Dedifferentiated amniotic fluid mesenchymal stem cell (primary cell): ENCODE measurements at regions not wholly inside any gene's neighbourhood (a gene's known extent, or its start where the extent isn't known, plus 50 kb on each side); places are given as distances from the start of the nearest gene placed in this dataset.
A peak's percentile ranks its signal among the peaks of the same experiment; 100 is the strongest.

Experiments
- DNase-seq: peaks from one replicate; pipeline ENCODE4 v3.0.0-alpha.2; 2016; ENCODE audit errors: extremely low spot score

DNA sequence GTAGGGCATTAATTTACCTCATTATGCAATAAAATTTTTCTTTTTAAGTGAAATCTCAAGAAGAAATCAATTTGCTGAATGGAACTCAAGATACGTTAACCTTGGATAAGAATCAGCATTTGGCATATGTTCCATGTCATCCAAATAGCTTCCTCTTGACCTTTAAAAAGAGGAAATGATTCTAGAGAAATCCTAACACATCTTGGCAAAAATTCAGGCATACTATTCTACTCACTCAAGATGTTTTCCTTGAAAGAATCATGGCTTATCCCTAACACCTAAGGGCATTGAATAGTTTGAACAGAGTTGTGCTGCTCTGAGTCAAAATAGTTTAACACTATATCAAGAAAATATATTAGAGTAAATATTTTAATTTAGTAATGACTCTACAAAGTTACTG, 678.0 kb downstream of the EPHA4 start:
- DNase-seq = no peak

- DNase-seq = no peak
Measured at GRCh38 chr2:220899492-220899891, 672.6 kb downstream of the EPHA4 start.

- DNase-seq = no peak
Measured at GRCh38 chr2:220904015-220904414, 668.1 kb downstream of the EPHA4 start.

DNA sequence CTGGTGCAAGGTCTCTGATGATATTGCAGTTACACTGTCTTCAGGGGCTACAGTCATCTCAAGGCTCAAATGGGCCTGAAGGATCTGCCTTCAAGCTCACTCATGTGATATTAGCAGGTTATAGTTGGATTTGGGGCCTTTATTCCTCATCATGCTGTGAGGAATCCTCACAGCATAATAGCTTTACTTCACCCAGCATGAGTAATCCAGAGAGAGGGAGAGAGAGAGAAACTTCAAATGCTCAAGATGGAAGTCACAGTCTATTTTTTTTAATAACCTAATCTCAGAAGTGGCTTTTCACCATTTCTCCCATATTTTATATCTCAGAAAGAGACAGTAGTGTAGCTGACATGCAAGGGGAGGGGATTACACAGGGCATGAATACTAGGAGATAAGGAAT, 658.7 kb downstream of the EPHA4 start:
- no peak for DNase-seq

DNA sequence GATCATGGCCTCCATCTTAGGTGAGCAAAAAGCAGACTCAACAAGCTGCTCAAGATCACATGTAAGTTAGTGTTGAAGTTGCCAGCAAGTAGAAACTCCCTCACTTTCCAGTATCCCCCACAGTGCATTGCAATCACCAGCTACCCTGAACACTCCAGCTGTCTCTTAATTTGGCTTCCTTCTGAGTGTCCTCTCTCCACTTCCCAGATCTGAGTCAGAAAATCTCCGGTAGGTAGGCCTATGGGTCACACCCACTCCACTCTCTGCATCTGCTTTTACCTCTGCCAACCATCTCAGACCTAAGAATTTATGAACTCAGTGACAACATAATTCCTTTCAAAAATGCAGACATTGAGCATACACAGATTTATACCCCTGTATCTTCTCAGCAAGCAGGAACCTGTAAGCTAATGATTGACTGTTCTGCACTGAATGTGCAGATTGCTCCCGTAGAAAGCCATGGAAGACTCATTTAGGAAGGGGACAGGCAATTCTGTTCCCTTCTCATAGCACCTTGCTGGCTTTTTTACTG, 656.9 kb downstream of the EPHA4 start:
- DNase-seq = no peak

DNA sequence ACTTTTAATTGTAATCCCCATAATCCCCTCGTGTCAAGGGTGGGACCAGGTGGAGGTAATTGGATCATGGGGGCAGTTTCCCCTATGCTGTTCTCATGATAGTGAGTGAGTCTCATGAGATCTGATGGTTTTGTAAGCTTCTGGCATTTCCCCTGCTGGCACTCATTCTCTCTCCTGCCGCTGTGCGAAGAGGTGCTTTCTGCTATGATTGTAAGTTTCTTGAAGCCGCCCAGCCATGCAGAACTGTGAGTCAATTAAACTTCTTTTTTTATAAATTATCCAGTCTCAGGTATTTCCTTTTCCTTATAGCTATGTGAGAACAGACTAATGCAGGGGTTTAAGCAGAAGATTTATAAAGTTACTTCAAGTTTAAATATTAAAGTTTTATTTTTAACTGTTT, 655.2 kb downstream of the EPHA4 start:
- DNase-seq = no peak

GRCh38 chr2:220930271-220931076, 641.6 kb downstream of the EPHA4 start:
- DNase-seq = peak; percentile 35

DNA sequence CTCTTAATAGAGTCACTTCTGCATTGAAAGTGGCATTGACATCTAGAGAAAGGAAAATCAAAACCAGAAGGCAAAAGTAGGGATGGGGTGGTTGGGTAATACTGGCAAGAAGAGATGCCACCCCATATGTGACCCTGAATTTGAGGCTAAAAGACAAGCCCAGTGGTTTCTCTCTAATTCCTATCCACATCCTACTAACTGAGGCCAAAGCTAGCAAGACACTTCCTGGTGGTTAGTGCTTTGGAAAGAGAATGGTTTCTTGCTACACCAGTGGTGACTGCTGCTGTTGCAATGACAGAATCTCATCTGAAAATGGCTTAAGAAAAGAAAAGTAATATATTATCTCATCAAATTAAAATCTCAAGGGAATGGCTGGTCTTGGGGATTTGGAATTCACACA, 640.6 kb downstream of the EPHA4 start:
- DNase-seq = no peak

DNA sequence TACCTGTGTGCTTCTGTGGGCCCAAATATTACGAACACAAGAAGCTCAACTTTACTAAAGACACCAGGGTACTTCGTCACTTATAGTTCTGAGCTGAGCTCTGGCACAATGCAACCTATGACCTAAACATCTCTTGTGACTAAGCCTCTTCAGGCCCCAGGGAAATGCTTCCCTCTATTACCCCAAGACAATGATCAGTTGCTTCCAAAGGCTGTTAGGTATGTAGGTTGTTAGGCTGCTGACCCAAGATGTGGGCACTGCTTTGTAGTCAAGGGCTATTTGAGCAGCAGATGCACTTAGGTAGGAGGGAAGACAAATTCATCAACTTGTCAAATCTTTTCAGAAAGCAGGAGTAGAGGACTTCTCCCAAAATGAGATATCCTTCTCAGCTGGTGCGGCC, 640.1 kb downstream of the EPHA4 start:
- DNase-seq = no peak

DNA sequence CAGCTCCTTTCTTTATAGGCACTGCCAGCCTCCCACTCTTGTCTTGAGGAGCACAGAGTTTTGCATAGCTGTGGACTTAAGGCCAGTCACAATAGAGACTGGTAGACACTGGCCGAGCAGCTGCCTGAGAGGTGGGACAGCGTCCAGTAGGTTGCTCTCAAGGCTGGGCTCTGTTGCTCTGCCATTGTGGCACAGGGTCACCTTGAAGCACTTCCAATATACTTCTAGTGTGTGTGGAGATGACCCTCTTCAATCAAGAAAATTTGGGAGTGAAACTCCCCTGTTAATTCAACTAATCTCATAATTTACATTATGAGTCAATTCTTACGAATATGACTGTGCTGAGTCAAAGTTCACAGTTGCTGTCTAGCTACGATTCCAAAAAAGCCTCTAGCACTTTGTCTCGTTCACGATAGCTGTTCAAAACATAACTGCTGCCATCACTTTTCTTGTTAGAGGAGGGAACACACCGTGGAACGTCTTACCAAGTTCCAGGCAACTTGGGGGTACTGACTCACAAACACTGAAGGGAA, 636.2 kb downstream of the EPHA4 start:
- no peak for DNase-seq

GRCh38 chr2:220936641-220937197, 635.4 kb downstream of the EPHA4 start:
- no peak for DNase-seq

- no peak for DNase-seq
Measured at GRCh38 chr2:220937245-220937644, 634.9 kb downstream of the EPHA4 start.

GRCh38 chr2:220940646-220941045, 631.5 kb downstream of the EPHA4 start:
- DNase-seq = no peak

DNA sequence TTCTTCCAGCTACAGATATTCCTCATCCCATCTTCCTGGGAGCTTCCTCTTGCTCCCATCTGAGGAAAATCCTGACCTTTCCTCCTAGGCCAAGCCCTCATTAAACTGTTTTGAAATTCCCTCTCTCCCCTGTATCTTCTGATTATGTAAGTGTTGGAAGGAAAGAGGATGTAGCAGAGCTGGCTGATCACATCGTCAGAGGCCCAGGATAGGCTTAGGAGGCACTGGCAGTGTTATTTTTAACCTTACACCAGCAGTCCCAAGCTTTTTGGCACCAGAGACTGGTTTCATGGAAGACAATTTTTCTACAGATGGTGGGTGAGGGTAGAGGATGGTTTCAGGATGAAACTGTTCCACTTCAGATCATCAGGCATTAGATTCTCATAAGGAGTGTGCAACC, 630.4 kb downstream of the EPHA4 start:
- no peak for DNase-seq

DNA sequence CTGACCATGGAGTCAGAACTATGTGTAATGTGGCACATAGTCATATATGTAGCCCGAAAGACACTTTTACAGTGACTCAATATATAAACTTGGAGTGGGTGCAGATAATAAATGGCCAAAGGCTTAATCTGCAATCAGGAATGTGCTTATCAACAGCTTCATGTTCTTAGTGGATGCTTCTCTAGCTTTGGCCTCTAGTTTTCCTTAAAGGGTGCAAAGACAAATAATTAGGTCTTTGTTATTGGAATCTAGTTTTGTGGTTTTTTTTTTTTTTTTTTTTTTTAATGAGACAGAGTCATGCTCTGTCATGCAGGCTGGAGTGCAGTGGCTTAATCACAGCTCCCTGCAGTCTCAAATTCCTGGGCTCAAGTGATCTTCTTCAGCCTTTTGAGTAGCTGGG, 625.6 kb downstream of the EPHA4 start:
- no peak for DNase-seq

GRCh38 chr2:220948579-220948978, 623.5 kb downstream of the EPHA4 start:
- DNase-seq = no peak

GRCh38 chr2:220949466-220949865, 622.6 kb downstream of the EPHA4 start:
- no peak for DNase-seq

- no peak for DNase-seq
Measured at GRCh38 chr2:220955776-220956175, 616.3 kb downstream of the EPHA4 start.

DNA sequence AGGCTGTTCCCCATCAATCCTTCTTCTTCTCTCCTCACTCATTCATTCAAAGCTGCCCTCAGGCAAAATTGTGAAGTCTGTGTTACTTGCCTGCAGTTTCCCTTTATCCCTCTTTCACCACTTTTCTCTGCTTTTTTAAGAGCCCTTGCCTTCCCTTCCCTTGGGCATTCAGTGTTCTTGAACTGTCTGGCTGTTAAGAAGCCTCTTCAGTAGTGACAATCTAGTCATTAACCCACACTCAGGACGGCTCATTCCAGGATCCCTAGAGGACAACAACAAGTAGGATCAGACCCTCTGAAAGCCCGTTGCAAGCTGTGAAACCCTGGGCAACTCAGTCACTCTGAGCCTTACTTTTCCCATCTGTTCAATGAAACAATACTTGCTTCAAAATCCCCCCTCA, 615.7 kb downstream of the EPHA4 start:
- no peak for DNase-seq

DNA sequence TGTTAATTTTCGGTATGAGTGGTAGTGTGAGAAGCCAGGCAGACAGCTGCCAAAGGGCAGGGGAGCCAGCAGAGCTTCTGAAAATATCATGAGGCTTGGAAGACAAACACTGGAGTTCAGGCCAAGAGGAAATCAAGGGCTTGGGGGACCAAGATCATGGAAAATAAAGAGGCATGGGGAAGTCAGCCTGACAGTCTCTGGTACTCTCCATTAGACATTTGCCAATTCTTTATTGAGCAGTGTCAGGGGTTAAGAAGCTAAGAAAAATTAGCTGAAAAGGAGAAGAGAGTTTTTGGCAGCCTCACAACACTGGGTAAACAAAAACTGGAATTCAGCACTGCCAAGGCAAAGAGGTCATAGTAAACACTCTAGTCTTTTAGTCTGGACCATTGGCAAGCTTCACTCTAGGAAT, 612.7 kb downstream of the EPHA4 start:
- peak; percentile 38 for DNase-seq

DNA sequence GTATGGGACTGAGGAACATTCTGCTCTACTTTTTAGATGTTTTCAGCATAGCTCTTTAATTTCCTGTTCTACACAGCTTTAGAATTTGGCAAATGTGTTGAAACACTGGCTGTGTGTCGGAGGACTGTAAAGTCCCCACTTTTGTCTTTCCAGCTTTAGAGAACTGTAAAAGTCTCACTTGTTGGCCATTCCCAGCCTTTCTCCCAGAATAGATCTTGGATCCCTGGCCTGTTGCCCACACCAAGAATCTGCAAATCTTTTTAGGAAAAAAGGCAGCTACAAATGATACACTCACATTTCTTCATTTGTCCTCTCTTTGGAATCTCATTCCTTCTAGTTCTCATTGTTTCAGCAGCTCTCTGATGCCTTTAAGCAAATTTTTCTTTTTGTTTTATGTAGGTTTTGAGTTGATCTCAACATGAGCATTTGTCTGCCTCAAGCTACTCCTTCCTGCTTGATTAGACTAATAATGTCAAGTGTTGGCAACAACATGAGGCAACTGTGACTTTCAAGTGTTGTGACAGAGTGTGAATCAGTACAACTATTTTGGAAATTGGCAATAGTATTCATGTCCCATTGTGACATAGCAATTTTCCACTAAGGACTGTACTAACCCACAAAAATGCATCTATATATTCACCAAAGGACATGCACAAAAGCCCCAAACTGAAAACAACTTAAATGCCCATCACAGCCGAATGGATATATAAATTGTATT, 610.8 kb downstream of the EPHA4 start:
- no peak for DNase-seq

- DNase-seq = peak; percentile 23
Measured at GRCh38 chr2:220962556-220962955, 609.5 kb downstream of the EPHA4 start.

DNA sequence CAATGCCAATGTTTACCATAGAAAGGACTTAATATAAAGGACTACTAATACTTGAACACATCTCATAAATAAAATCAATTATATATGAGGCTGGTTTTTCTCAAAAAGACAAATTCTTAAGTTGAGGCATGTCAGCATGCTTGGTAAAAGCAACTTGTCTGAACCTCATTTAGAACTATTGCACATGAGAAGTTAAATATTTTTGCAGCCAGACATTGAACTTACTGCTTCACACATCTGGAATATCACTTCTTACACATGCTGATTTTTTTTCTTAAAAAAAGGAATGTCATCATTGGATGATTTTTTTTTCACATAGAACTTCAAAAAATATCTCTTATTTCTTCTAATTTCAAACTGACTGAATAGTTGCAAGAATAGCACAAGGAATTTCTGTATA, 609.0 kb downstream of the EPHA4 start:
- no peak for DNase-seq
